ENCODE measurements at regions not wholly inside any gene's neighbourhood (a gene's known extent, or its start where the extent isn't known, plus 50 kb on each side); places are given as distances from the start of the nearest gene placed in this dataset.

DNA sequence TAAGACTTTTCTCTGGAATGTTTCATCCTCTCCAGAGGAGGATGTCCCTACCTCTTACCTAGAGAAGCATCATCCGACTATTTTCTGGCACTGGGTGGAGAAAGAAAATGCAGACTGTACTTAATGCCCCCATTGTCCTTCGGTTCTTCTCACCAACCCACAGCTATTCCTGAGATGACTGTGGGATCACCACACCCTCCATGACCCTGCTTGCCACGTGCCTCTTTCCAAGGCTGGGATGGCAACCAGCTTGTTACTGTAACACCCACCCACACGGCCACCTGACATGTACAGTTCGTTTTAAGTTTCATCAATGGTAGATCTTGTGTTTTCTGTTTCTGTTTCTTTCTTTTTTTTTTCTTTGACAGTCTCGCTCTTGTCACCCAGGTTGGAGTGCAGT lies 365.2 kb downstream of the FBXO15 start:
- no peak for DNase-seq

DNA sequence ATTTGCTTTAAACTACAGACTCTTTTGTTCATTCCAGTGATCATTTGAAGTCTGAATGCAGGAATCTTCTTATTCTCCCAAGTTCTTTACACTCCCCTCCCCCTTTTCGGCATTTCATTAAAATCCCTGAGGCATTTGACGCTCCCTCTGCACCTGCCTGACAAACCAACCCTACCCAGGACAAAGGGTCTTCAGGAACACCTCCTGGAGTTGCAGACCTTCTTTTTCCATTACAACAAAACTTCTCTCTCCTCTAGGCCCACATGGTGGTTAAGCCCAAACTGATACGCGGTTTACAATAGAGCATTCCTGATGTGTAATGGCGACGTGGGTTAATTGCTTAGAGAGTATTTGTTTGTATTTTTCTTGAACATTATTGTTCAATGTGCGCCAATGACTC lies 367.4 kb downstream of the FBXO15 start:
- DNase-seq: no peak

DNA sequence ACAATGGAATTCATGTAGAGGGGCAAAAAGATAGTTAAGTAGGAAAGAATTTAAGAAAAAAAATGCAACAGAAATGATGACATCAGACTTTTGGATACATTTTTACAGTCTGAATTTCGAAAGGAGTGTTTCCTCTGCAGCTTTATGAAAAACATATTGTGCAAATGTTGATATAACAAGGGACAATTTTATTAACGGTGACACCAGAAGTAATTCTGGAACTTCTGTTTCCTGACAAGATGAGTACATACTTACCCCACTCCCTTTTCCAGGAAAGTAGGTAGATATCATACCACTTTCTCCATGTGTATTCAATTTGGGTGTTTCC lies 369.6 kb downstream of the FBXO15 start:
- no peak for DNase-seq

DNA sequence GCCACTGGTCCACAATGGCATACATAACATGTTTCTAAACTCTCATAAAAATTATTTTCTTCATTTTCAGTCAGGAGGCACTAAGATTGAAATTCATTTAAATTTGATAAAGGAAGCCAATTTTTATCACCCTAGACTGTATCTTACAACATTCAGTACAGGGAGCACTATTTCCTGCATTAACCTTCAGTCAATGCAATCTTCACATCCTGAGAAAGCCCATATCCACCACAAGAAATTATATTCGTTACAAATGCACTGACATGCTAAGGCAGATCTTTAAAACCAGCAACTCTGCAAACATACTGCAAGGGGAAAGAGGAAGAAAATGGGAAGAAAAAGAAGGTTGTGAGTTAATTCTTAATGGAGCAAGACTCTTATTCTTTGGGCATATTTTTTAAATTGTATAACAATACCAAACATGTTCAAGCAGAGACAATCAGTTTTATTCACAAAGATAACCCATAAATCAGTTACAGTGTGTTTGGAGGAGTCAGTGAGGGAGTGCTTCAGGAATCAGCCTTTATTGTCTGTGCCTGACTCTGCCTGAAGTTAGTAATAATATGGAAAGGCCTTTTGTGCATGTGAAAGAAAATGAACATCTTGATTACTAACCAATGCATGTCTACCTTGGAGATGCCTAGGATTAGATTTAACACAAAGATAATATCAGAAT lies 370.1 kb downstream of the FBXO15 start:
- DNase-seq: no peak

DNA sequence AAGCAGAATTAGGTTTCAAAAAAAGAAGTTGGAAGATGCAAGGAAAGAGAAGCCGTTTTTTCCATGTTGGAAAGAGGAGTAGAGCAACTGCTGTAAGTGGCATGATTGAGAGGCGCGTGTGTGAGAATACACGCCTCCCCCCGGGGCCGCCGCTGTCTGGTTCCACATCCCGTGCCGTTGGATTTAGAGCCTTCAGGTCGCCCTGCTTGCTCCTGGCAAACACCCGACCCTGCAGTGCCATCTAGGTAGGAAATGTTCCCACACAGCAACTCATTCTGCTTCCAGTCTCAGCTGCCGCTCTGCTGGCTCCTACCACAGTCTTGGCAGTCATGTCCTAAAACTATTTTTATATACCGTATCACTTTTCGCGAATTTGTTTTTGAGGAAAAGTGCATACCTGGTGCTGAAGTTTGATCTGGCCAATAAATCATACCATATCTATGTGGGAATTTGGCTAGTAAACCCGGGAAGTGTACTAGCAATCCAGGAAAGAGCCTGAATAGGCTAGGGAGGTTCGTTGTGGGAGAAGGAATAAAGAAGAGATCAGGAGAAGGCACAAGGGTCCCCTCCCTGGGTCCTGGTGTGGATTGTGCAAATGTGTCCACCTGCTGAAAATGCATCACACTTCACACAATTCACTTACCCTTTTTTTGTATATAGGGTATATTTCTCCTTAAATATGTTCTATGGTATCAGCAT lies 372.7 kb downstream of the FBXO15 start:
- peak; percentile 69 for DNase-seq

DNA sequence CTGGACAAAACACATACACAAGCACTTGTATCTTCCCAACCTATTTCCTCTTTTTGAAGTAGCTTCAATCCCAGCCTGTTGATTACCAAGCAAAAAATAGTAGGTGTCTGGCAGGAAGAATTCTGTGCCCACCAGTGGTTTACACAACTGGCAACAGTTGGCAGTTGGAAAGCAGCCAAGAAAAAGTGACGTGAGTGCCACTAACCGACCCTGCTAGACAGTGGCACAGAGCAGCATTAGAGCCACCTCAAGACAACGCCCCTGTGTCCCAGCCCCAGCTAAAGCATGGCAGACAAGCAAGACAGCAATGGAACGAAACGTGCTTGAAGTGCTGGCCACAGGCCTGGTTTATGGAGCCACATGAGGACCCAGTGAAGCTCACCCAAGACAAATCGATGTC lies 379.6 kb downstream of the FBXO15 start:
- no peak for DNase-seq

DNA sequence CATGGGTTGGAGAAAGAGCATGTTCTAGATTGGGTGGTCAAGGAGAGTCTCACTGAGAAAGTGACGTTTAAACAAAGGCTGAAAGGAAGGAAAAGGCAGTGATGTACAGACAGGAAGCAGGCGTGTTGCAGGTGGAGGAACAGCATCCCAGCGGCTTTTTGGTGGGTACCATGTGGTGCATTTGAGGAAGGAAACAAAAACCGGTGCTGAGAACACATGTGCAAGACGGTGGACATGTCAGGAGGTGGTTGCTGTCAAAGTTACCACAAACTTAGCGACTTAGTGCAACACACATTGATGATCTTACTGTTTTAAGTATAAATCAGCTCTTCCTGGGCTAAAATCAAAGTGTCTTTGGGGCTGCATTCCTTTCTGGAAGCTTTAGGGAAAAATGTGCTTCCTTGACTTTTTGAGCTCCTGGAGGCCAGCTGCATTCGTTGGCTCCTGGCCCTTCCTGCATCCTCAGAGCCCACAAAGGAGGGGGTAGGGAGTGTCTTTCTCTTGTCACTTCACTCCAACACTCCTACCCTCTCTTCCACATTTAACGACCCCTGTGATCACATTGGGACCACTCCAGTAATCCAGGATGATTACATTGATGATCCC lies 380.6 kb downstream of the FBXO15 start:
- DNase-seq: no peak

DNA sequence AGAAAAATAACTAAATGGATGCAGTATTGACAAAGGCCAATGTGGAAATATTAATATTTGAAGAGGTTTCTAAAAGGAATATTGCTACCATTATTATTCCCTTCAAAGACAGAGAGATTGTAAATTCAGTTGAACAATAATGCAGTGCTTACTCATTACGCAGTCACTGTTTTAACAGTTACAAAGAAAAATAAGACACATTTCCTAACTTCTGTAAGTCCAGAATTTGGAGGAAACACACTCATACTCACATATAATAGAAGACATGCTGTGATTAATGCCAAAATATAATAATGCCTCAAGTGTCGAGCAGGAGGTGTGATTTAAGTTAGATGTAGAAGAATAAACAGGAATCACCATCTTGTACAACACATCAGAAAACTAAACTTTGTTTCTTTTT lies 389.2 kb downstream of the FBXO15 start:
- no peak for DNase-seq

DNA sequence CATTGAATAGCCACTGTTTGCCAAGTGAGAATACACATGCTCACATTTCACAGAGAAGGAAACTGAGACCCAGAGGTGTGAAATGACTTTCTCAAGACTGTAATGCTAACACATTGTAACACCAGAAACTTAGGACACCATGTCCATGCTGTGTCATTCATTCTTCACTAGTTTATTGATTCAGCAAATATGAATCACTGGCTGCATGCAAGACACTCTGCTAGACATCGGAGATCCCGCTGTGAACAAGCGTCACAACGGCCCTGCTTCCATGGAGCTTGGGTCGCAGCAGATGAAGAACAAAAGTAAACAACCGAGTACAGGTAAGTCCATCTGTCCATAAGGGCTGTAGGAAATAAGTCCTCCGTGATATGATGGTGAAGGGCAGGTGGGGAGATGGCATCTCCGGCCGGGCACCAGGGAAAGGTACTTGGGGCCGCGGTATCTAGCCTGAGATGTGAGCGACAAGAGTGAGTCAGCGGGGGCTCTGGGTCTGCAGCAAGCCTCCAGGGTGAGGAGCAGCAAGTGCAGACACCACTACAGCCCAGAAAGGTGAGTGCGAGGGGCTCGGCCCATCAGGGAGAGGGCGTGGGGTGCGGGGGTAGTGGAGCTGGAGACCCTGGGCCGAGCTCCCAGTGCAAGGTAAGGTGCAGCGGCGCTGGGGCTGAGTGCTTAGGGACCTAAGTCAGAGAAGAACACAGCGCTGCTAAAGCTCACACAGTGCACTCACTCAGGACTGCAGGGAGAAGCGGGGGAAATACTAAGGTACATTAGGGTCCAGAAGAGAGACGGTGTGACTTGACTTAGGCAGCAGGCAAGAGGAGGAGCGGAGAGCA lies 391.2 kb downstream of the FBXO15 start:
- DNase-seq: no peak

DNA sequence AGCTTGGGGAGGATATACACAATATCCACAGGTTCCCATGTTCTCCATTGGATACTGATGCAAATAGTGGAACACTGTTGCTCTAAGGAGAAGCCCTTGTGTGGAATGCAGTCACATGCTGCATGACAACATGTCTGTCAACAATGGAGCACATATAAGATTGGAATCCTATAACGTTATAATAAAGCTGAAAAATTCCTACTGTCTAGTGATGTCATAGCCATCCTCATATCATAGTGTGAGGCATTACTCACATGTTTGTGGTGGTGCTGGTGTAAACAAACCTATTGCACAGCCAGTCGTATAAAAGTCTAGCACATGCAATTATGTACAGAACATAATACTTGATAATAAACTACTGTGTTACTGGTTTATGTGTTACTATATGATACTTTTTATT lies 394.7 kb downstream of the FBXO15 start:
- no peak for DNase-seq

DNA sequence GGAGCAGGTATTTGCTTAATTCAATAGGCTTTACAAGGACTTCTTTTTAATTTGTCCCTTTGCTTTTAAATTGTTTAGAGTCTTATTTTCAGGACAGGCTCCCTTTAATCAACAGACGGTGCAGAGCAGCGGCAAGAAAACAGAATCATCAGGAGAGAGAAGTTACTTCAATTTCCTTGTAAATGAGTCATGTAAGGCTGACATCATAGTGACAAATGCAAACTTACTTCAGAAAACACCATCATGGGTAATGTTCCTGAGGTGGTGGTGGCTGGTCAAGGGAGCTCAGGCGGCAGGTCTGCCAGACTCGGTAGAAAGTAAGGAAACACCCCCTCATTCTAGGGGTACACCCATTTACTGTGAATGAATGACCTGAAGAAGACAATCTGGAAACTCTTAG lies 395.1 kb downstream of the FBXO15 start:
- DNase-seq: no peak

DNA sequence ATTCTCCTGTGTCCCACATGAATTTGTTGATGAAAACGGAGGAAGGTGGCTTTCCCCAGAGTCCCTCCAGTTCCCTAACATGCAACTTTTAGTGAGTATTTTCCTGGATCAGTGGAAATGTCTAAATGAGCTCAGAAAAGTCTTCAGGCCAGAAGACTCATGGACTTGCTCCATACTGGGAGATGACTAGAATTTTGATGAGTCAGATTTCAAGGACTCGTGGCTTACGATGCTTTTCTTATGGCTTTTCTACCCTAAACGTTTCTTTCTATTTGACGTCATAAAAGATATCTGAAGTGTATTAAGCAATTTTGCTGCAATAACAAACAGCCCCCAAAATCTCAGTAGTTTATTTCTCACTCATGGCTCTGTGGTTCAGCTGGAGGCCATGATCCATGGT lies 397.6 kb downstream of the FBXO15 start:
- DNase-seq: no peak

DNA sequence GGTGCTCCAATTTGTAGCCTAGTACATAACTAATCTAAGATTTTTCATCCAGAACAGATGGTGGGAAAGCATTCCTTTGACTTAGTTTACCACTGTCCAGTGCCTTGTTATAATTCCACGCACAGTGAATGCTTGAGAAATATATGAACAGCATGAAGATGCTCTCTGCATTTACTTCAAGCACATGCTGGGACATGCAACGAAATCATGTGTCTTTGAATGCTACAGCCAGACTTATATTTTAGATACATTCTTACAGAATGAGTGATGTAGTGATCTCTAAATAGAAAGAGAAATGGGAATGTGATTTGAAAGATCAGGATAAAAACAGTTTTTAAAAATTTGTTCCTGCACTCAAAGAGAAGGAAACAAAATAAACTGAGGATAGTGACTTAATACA lies 398.3 kb downstream of the FBXO15 start:
- no peak for DNase-seq

DNA sequence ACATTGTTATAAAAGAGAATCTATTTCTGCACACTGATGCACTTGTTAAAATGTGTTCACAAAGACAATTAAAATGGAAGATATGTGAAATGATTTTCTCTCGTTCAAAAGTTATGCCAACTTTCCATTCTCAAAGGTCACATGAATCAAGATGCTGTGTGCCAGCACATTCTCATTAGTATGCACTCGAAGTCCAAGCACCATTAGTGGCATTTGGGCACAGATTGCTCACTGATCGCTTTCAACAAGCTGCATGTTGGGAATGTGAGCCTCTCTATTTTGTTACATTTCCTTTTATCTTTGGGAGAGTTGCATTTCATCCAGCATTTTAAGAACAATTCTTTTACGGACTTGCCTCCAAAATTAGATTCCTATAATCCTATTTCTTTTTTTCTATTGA lies 398.9 kb downstream of the FBXO15 start:
- no peak for DNase-seq

DNA sequence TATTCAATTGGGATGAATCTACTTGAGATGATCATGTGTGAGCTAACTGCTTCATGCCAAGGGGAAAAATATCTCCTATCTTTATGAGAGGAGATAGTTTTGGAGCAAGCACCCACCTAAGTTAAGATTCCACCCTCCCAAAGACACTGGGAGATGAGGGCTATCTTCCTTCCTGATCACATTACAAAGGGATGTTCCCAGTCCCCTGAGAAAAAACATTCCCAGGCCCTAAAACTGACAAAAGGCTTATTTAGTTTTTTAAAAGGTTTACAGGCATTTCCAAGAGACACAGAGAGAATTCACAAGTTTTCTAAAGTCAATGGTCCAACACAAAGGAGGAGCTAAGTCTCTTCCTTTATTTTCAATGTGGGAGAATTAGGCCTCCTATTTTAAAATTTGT lies 401.5 kb downstream of the FBXO15 start:
- no peak for DNase-seq

DNA sequence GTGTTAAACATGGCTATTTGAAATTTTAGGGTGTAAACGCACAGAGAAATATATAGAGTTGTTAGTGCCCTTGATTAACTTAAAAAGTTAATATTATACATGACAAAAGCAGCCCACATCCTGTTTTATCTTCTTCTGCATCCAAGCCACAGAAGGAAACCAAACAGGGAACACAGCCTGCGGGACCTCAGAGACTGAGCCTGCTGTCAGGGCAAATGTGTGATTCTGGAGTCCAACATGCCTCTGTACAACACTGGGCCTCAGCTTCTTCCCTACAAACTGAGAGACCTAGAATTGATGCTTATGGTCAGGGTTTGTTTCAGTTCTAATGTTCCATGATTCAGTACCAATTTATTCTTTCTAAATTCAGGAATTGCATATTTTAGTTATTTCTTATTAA lies 404.7 kb downstream of the FBXO15 start:
- no peak for DNase-seq

DNA sequence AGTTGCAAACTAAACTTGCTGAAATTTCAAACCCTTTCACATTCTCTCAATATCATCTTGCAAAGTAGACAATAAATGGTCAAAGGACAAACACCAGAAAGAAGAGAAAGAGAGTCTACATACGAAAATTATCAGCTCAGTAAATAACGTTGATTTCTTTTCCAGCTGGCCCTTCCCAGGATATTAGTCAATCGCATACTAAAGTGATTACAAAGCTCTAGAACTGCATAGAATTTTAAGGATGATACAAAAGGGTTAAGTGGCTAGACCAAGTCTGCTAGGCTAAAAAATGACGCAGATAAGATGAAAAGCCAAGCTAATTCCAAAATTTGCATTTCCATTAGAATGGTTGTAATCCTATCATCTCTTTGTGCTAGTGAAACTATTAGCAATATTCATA lies 405.7 kb downstream of the FBXO15 start:
- no peak for DNase-seq

DNA sequence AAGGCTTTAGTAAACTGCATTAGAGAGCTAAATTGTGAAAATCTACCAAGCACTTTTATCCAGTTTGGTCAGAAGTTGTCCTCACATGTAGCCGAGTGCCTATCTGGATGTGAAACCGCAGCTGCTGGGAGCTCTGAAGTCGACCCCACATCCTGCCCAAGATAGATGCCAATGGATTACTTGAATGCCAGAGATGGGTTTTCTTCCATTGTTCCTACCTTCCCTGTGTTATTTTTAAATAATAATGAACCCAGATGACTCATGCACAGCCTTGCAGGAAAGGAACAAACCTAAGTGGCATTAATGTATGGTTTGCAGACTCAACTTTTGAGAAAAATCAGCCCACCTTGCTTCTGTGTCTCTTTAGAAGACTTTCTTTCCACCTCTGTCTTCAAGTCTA lies 408.5 kb downstream of the FBXO15 start:
- DNase-seq: no peak

DNA sequence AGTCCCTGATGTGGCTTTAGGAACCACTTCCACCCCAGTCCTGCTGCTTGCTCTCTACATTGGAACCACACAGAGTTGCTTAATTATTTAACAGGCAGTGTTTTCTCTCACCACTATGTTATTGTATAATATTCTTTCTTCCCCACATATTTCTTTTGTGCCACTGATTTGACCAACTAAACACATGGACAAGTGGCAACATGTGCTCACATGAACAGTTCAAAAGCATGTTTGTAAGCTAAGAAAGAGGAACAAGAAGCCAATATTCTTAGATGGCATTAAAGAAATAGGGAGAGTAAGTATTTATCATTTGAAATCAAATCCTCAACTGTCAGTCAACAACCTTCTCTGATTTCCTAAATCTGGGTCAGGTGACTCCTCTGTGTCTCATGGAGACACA lies 409.6 kb downstream of the FBXO15 start:
- no peak for DNase-seq

DNA sequence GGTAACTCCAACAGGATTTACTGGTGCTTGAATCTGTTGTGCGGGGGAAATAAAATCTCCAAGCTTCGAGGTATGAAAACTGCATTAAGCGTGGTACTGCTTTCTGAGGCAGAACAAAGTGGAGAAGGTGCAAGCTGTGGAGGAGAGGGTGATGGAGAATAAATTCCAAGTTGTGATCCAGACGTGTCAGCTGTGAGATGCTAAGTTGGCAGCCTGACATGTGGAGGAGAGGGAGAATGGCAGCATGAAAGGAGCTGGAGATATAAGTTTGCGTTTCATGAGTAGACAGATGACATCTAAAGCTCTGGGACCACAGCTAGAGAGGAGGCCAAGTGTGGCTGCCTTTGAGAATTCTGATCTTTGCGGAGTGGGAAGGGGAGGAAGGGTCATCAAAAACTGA lies 411.8 kb downstream of the FBXO15 start:
- no peak for DNase-seq

DNA sequence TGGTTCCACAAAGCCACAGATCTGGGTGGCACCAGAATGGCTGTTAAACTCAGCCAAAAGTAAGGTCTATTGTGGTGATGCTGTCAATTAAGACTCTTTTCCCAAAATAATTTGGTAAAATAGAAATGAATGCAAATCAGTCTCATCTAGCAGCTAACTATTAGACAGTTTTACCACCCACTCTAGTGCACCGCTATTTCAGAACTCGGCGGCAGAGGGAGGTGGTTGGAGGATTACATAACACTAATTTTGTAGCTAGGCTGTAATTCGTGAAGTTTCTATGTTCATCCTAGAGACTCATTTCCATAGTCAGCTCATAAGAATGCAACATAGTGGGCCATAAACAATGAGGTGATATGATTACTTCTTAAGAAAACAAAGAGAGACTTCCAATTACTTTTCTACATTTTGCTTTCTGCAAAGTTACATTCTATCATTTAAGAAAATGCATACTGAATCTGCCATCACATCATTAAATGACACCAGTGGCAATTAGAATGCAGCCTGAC lies 413.8 kb downstream of the FBXO15 start:
- DNase-seq: no peak

DNA sequence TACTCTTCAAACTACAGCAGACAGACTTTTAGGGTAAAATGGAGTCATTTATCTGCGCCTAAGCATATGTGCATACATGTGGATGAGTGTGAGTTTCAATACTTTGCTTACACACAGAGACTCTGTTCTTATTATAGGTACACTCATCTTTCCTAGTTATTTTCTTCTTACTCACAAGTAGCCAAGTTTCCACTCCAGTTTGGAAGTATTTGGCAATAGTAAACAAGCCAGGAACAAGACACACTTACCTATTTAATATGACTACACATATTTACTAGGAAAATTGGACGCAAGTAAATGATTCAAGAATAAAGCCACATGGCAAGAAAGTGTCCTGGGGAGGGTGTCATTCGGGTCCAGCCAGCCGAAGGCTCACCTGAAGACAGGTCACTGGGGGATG lies 414.3 kb downstream of the FBXO15 start:
- DNase-seq: no peak

DNA sequence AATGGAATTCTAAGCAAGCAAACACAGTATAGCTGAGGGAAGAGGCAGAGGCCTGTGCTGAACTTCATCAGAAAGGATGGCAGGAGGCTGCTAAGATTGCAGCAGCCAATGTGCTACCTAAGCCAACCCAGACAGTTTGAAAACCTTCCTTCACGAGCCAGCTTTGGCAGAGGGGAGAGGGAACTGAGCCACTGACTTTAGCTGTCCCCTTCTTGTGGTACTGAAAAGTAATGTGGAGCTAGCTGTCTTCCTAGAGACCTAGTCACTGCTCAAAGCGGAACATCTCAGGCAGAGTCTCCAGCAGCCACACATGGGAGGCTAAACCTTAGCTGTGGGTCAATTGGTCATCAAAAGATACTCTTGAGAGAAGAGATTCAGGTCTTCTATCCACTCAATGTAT lies 419.0 kb downstream of the FBXO15 start:
- DNase-seq: no peak

DNA sequence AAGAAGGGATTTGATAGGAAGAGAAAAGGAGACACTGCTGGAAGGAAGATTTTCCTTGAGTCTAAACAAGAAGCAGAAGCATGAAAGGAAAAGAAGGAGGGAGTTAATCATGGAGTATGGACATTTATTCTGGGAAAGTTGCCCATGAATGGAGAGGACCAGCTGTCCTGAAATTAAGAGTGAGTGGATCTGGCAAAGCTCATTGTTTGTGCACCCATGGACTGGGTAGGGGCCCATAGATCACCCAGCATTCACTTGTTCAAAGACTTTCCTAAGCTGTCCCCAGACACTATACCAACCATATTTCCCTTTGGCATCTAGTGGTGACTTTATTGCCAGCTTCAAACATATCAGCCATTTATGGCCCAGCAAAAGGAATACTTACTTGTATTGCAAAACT lies 422.7 kb downstream of the FBXO15 start:
- no peak for DNase-seq
